Amniotic epithelial cell (primary cell): ENCODE measurements at regions not wholly inside any gene's neighbourhood (a gene's known extent, or its start where the extent isn't known, plus 50 kb on each side); places are given as distances from the start of the nearest gene placed in this dataset.
"Not testable (repeated sequence)": the region's sequence is repeated elsewhere in the genome, so short reads cannot be mapped to it uniquely, and the experiment has no call there.

Source experiments
- DNase-seq: peaks from one replicate; pipeline ENCODE4 v3.0.0-alpha.2; 2010; ENCODE audit warnings: low read depth

DNA sequence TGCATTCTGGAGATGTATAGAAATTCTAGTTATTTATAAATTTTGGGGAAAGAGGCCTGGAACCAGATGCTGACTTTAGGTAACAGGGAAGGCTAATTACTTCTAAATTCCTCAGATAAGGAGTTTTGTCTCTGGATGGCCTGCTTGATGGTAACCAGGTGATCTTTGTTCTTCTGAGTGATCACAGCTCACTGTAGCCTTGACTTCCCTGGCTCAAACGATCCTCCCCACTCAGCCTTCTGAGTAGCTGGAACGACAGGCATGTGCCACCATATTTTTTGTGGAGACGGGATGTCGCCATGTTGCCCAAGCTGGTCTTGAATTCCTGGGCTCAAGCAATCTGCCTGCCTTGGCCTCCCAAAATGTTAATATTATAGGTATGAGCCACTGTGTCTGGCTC is 54.4 kb upstream of the MSH6 start:
- no peak for DNase-seq

GRCh38 chr2:47727956-47728355 is 55.0 kb upstream of the MSH6 start:
- no peak for DNase-seq

GRCh38 chr2:47726978-47727377 is 56.0 kb upstream of the MSH6 start:
- not testable (repeated sequence) for DNase-seq

DNA sequence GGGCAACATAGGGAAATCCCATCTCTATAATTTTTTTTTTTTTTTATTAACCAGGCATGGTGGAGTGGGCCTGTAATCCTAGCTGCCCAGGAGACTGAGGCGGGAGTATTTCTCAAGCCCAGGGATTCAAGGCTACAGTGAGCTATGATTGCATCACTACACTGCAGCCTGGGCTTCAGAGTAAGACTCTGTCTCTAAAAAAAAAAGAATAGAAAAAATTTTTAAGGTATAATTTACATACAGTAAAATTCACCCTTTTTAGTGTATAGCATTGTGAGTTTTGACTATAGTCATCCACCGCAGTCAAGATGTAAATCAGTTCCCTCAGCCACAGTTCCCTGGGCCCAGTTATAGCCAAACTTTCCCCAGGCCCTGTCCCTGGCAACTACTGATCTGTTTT is 57.1 kb upstream of the MSH6 start:
- DNase-seq, result peak; percentile 86

- DNase-seq, result peak; percentile 96
Observed at GRCh38 chr2:47724221-47724981, 58.5 kb upstream of the MSH6 start.

GRCh38 chr2:47721296-47721695 is 61.6 kb upstream of the MSH6 start:
- no peak for DNase-seq

- DNase-seq, result no peak
Observed at GRCh38 chr2:47720559-47720958, 62.4 kb upstream of the MSH6 start.

GRCh38 chr2:47720036-47720435 is 62.9 kb upstream of the MSH6 start:
- DNase-seq, result peak; percentile 69

GRCh38 chr2:47719099-47719498 is 63.8 kb upstream of the MSH6 start:
- DNase-seq, result no peak

DNA sequence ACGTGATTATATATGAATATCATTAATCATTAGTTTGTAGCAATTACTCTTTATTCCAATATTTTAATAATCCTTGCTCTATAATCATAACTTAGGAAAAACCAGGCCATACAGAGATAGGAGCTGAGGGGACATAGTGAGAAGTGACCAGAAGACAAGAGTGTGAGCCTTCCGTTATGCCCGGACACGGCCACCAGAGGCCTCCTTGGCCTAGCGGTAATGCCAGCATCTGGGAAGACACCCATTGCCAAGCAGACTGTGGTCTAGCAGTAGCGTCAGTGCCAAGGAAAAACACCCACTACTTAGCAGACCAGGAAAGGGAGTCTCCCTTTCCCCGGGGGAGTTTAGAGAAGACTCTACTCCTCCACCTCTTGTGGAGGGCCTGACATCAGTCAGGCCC is 66.6 kb upstream of the MSH6 start:
- not testable (repeated sequence) for DNase-seq

DNA sequence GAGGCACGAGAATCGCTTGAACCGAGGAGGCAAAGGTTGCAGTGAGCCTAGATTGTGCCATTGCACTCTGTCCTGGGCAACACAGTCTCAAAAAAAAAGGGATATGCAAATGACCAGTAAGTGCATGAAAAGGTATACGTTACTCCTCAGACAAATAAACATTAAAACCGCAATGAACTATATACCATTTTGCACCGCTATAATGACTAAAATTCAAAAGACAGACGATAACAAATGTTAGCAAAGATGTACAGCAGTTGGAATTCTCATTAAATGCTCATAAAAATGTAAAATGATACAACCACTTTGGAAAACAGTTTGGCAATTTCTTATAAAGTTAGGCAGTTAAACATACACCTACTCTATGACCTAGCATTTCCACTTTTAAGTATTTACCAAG is 67.4 kb upstream of the MSH6 start:
- DNase-seq, result no peak

GRCh38 chr2:47708801-47709499 is 74.0 kb upstream of the MSH6 start:
- no peak for DNase-seq

DNA sequence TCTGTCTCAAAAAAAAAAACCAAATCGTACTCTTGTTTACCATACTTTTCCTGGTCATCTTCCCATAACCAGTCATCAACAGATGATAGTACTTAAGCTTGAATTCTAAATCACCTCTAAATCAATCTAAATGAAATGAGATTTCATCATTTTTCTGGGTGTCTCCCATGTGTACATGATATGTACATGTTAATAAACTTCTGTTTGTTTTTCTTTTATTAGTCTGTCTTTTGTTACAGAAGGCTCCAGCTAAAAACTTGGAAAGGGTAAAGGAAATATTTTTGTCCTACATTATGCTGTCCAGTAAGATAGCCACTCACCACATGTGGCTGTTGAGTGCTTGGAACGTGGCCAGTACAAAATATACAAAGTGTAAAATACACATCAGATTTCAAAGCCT is 78.7 kb upstream of the MSH6 start:
- no peak for DNase-seq

DNA sequence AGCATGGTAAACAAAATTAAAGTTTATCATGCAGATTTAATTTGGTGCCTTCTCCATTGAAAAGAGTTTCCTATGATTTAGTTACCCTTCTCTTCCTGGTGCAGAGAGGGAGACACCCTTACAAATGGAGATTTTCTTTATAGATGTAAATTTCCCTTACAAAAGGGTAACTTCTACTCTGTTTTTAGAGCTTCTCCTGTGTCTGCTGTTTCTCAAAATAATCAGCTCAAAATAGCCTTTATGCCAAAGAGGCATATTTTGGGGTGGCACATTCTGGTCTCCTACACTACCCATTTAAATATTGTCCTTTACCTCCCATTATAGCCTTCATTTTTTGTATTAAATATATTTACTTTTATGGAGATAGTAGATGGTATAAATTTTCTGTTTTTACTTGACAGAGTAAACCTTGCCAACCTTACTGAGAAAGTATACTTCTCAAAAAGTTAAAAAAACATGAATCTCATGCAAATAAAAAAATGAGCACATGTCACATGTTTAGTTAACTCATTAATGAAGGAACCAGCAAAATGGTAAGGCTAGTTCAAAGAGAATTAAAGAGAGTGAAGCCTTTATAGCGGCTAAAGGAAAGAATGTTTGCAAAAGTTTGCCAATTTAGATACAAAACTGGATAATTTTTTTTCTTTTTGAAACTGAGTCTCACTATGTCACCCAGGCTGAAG is 83.3 kb upstream of the MSH6 start:
- DNase-seq, result no peak

DNA sequence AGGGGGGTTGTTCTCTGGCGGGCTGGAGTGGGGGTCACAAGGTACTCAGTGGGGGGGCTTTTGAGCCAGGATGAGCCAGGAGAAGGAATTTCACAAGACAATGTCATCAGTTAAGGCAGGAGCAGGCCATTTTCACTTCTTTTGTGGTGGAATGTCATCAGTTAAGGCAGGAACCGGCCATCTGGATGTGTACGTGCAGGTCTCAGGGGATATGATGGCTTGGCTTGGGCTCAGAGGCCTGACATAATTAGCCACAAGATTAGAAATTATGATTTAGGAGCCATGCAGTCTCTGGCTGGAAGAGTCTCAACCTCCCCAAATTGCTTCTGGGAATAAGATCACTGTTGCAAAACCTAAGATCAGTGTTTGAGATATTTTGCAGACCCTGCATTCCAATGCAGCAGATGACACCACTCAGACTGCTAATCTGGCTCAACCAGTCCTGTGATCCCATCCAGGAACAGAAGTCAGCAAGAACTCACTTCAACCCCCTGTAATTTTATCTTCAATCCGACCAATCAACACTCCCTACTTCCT is 84.4 kb upstream of the MSH6 start:
- DNase-seq, result peak; percentile 89

- DNase-seq, result peak; percentile 57
Observed at GRCh38 chr2:47697681-47698435, 85.1 kb upstream of the MSH6 start.

DNA sequence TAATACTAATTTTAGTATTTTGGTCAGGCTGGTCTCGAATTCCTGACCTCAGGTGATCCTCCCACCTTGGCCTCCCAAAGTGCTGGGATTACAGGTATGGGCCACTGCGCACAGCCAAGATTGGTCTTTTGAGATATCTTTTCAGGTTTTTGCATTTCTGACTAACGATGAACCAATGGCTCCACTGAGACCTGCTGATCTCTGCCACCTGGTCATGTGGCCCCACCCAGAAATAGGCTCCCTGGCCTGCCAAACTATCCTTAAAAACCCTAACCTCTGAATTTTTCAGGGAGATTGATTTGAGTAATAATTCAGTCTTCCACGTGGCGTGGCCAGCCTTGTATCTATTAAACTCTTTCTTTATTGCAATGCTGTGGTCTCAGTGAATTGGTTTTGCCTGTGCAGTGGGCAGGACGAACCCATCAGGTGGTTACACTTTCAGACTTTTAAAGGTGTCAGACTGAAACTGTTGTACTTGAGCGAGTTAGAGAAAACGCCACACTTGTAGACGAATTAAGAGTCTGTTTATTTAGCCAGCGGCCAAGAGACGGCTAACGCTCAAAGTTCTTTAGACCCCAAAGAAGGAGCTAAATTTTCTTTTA is 85.8 kb upstream of the MSH6 start:
- DNase-seq, result no peak

DNA sequence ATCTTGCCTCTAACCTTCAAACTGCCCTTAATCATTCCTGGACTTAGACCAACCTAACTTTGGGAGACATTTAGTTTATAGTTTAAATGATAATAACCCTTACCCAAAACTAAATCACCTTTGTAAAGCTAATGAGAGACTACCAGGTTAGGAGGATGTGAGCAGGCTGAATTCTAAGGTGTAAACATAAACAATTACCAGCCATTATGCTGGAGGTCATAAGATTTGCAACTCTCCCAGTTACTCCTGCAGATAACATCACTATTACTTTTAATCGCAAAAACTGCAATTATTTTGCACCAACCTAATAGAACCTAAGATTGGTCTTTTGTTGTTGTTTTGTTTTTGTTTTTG is 86.5 kb upstream of the MSH6 start:
- DNase-seq, result no peak

GRCh38 chr2:47695800-47696477 is 87.0 kb upstream of the MSH6 start:
- DNase-seq, result no peak

DNA sequence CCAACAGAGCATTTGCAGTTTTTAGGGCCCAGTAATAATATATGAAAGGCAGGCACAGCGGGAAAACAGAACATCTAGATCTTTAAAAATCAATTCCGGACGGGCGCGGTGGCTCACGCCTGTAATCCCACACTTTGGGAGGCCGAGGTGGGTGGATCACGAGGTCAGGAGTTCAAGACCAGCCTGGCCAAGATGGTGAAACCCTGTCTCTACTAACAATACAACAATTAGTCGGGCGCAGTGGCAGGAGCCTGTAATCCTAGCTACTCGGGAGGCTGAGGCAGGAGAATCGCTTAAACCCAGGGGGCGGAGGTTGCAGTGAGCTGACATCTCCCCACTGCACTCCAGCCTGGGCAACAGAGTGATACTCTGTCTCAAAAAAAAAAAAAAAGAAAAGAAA is 88.5 kb upstream of the MSH6 start:
- not testable (repeated sequence) for DNase-seq

DNA sequence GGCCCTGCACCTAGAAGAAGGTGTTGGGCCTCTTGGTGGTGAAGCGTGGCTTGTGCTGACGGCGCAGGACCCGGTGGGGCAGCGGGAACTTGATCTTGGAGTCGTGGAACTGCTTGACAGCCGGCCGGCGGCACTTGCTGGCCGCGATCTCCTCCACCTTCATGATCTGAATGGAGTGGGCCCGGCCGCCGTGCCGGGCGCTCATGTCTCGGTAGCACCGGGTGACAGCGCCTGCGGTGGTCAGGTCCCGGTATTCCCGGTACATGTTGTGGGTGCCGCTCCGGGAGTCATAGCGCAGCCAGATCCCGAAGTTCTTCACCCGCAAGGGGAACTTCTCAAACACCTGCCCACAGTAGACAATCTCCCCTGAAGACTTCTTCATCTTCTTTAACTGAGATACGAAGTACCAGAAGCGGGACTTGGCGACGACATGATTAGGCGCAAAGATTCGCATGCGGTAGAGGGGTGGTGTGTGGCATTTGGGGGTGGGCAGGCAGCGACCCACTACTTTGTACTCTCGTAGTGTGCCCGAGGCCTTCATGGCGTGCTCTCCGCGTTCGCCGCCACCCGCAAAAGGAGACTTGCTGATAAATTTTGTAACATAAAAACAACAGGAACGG is 92.1 kb upstream of the MSH6 start:
- not testable (repeated sequence) for DNase-seq
